HFFc6 (cell line): ENCODE measurements at regions not wholly inside any gene's neighbourhood (a gene's known extent, or its start where the extent isn't known, plus 50 kb on each side); places are given as distances from the start of the nearest gene placed in this dataset.

Source experiments
- DNase-seq: peaks from one replicate; pipeline ENCODE4 v3.0.0-alpha.2; 2018
- H3K27ac Mint-ChIP-seq: 2 replicates; pipeline ENCODE4 v1.8.0; 2020; ENCODE audit warnings: mild to moderate bottlenecking, mixed read lengths
- H3K27me3 Mint-ChIP-seq: 2 replicates; pipeline ENCODE4 v1.8.0; 2021; ENCODE audit warnings: mild to moderate bottlenecking, moderate library complexity, mixed read lengths; ENCODE audit not compliant: insufficient read depth
- H3K36me3 Mint-ChIP-seq: 2 replicates; pipeline ENCODE4 v1.8.0; 2021; ENCODE audit warnings: low read depth, mixed read lengths
- H3K4me1 Mint-ChIP-seq: 2 replicates; pipeline ENCODE4 v1.8.0; 2020; ENCODE audit warnings: low read depth, mixed read lengths
- H3K4me3 Mint-ChIP-seq: 2 replicates; pipeline ENCODE4 v1.8.0; 2020; ENCODE audit warnings: mild to moderate bottlenecking, moderate library complexity, mixed read lengths
- H3K9me3 Mint-ChIP-seq: 2 replicates; pipeline ENCODE4 v1.8.0; 2020; ENCODE audit warnings: mild to moderate bottlenecking, mixed read lengths
- TF ChIP-seq, protein P1 (sequence below): fragments of 200-600 bp; sonication (generic); IDR thresholded peaks from 2 replicates; pipeline ENCODE4 v1.5.0; 2021; ENCODE audit warnings: antibody characterized with exemption, mild to moderate bottlenecking

GRCh38 chr17:28267720-28268609, 51.0 kb upstream of the TMEM97 start:
- peaks cover 25% of the 10 kb centered on the region for H3K36me3 Mint-ChIP-seq
- H3K4me3 Mint-ChIP-seq = no peak overlapping the region
- H3K9me3 Mint-ChIP-seq = peaks cover 20% of the 10 kb centered on the region
- H3K27me3 Mint-ChIP-seq = no peaks in the 10 kb centered on the region; the same call in none of the 2 replicates
- TF ChIP-seq, protein P1, sequence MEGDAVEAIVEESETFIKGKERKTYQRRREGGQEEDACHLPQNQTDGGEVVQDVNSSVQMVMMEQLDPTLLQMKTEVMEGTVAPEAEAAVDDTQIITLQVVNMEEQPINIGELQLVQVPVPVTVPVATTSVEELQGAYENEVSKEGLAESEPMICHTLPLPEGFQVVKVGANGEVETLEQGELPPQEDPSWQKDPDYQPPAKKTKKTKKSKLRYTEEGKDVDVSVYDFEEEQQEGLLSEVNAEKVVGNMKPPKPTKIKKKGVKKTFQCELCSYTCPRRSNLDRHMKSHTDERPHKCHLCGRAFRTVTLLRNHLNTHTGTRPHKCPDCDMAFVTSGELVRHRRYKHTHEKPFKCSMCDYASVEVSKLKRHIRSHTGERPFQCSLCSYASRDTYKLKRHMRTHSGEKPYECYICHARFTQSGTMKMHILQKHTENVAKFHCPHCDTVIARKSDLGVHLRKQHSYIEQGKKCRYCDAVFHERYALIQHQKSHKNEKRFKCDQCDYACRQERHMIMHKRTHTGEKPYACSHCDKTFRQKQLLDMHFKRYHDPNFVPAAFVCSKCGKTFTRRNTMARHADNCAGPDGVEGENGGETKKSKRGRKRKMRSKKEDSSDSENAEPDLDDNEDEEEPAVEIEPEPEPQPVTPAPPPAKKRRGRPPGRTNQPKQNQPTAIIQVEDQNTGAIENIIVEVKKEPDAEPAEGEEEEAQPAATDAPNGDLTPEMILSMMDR = no peak
- DNase-seq = no peak
- H3K4me1 Mint-ChIP-seq = peaks cover 30% of the 10 kb centered on the region
- H3K27ac Mint-ChIP-seq = no peak overlapping the region

DNA sequence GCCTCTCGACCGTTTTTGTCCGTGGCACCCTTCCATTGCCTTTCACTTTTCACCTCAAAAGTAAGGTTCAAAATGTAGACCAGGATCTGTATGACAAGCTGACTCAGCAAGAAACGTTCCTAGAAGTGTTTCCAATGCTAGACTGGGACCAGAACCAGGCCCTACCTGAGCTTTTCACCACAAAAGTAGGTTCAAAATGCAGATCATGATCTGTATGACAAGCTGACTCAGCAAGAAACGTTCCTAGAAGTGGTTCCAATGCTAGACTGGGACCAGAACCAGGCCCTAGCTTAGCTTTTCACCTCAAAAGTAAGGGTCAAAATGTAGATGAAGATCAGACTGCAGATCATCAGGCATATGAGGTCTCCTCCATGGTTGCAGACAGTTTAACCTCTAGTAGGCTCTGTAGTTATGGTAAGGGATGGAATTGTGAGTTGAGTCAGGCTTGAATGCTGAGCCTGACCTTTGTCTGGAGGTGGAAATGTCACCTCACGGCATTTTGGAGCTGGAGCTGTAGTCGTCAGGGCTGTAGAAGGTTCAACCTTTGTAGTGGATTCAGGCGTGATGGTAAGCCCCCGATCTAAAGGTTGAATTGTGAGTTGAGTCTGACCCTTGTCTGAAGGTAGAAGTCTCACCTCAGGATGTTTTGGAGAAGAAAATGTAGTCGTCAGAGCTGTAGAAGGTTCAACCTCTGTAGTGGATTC, 50.2 kb upstream of the TMEM97 start:
- Mint-ChIP-seq H3K27ac (no peak overlapping the region), H3K36me3 (peaks cover 25% of the 10 kb centered on the region), H3K9me3 (peaks cover 14% of the 10 kb centered on the region), H3K27me3 (peaks cover 3% of the 10 kb centered on the region), H3K4me3 (no peak overlapping the region), H3K4me1 (peaks cover 32% of the 10 kb centered on the region)
- DNase-seq = no peak
- TF ChIP-seq, protein P1 = no peak
